ENCODE measurements at regions not wholly inside any gene's neighbourhood (a gene's known extent, or its start where the extent isn't known, plus 50 kb on each side); places are given as distances from the start of the nearest gene placed in this dataset.
"Not testable (repeated sequence)": the region's sequence is repeated elsewhere in the genome, so short reads cannot be mapped to it uniquely, and the experiment has no call there.

DNA sequence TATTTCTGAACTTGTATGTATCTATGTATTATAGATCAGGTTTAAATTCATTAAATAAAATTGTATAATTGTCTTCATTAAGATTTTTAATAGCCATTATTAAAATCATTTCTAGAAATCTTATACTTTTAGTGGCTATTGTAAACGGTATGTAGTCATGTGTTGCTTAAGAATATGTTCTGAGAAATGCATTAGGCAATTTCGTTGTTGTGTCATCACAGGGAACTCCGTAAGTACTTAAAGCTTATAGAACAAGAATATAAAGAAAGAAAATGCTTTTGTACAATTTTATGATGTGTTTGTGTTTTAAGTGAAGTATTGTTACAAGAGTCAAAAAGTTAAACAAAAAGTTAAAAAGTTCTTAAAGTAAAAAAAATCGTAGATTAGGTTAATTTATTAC lies 765.8 kb downstream of the METTL4 start:
- DNase-seq: no peak
- Mint-ChIP-seq H3K4me3 (no peak overlapping the region), H3K27me3 (ENCODE audit: low read depth) (no peaks in the 10 kb centered on the region), H3K36me3 (ENCODE audit: low read depth) (no peaks in the 10 kb centered on the region), H3K9me3 (ENCODE audit: insufficient read depth) (no peaks in the 10 kb centered on the region), H3K4me1 (ENCODE audit: low read depth) (no peaks in the 10 kb centered on the region), H3K27ac (no peak overlapping the region)
- ChIA-PET CTCF (no interaction called here), POLR2A (interaction anchor here (0.7 kb wide), 1 partner anchor 666 kb away, joined by 3 read pairs; no protein-coding TSS in a partner anchor)
- no peak for ATAC-seq

DNA sequence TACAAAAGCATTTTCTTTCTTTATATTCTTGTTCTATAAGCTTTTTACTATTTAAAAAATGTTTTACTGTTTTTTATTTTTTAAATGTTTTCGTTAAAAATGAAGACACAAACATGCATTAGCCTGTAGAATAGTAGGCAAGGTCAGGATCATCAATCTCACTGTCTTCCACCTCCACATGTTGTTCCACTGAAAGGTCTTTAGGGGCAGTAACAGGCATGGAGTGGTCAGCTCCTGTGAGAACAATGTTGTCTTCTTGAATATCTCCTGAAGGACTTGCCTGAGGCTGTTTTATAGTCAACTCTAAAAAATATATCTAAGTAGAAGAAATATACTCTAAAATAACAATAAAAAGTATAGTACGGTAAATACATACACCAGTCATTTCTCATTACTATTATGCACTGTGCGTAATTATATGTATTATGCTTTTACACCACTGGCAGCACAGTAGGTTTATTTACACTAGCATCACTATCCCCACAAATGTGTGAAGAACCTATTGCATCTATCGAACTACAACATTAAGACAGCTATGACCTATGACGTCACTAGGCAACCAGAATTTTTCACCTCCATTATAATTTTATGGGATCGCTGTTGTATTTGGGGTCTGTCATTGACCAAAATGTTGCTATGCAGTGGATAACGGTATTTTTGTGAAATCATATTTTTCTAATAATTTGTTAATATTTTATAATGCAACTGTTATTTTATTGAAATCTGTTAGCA lies 764.3 kb downstream of the METTL4 start:
- CTCF ChIA-PET: no interaction called here
- DNase-seq (no peak), ATAC-seq (no peak)
- no peaks in the 10 kb centered on the region for H3K4me1 Mint-ChIP-seq (ENCODE audit: low read depth)
- no peaks in the 10 kb centered on the region for H3K36me3 Mint-ChIP-seq (ENCODE audit: low read depth)
- no peak overlapping the region for H3K27ac Mint-ChIP-seq
- H3K27me3 Mint-ChIP-seq (ENCODE audit: low read depth): no peaks in the 10 kb centered on the region
- no peaks in the 10 kb centered on the region for H3K9me3 Mint-ChIP-seq (ENCODE audit: insufficient read depth)
- POLR2A ChIA-PET: no interaction called here
- no peak overlapping the region for H3K4me3 Mint-ChIP-seq

DNA sequence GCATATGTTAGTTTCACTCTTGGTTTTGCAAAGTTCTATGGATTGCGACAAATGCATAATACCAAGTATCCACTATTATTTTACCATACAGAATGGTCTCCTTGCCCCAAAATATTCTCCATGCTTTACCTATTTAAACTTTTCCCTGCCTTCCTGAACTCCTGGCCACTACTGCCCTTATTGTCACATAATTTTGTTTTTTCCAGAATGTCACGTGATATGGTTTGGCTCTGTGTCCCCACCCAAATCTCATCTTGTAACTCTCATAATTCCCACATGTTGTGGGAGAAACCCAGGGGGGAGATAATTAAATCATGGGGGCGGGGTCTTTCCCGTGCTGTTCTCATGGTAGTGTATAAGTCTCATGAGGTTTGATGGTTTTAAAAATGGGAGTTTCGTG lies 760.0 kb downstream of the METTL4 start:
- H3K9me3 Mint-ChIP-seq (ENCODE audit: insufficient read depth): no peaks in the 10 kb centered on the region
- H3K4me1 Mint-ChIP-seq (ENCODE audit: low read depth): no peaks in the 10 kb centered on the region
- DNase-seq (no peak), ATAC-seq (no peak)
- no peak overlapping the region for H3K4me3 Mint-ChIP-seq
- ChIA-PET CTCF (no interaction called here), POLR2A (no interaction called here)
- H3K27ac Mint-ChIP-seq: no peak overlapping the region
- no peaks in the 10 kb centered on the region for H3K27me3 Mint-ChIP-seq (ENCODE audit: low read depth)
- H3K36me3 Mint-ChIP-seq (ENCODE audit: low read depth): no peaks in the 10 kb centered on the region

DNA sequence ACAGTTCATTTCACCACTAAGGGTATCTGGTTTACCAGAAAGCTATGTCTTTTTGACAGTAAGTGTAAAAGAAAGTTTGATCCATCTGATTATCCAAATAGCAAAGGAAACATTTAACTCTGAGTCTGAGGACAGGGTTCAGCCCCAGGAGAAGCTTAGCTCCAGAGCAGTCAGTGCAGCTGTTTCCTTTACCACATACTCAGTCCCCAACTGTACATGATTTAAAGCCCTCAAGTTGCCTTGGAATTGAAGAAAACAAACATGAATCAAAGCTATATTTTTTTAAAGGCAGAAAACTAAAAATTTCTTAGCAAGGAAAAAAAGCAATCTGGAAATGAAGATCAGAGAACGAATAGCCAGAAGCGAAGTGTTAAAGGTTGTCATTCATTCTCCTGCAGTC lies 746.0 kb downstream of the METTL4 start:
- DNase-seq (no peak), ATAC-seq (no peak)
- POLR2A ChIA-PET: no interaction called here
- Mint-ChIP-seq H3K4me3 (no peak overlapping the region), H3K36me3 (ENCODE audit: low read depth) (no peaks in the 10 kb centered on the region), H3K9me3 (ENCODE audit: insufficient read depth) (no peaks in the 10 kb centered on the region), H3K27ac (no peak overlapping the region), H3K27me3 (ENCODE audit: low read depth) (no peaks in the 10 kb centered on the region), H3K4me1 (ENCODE audit: low read depth) (no peaks in the 10 kb centered on the region)
- CTCF ChIA-PET: no interaction called here

DNA sequence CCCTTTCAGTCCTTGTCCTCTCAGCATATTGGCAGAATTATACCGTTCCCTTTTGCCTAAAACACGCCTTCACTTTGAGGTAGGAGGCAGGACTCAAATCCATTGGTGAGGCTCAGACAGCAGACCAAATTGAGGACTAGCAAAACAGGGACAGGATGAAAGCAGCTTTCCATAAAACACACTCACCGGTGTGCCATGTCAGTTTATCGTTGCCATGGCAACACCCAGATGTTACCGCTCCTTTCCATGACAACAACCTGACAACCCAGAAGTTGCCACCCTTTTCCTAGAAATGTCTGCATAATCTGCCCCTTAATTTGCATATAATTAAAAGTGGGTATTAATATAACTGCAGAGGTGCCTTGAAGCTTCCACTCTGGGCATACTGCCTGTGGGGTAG lies 730.4 kb downstream of the METTL4 start:
- no peak overlapping the region for H3K27ac Mint-ChIP-seq
- no peaks in the 10 kb centered on the region for H3K27me3 Mint-ChIP-seq (ENCODE audit: low read depth)
- no peak for DNase-seq
- H3K9me3 Mint-ChIP-seq (ENCODE audit: insufficient read depth): peaks cover 3% of the 10 kb centered on the region
- ChIA-PET POLR2A (no interaction called here), CTCF (no interaction called here)
- H3K4me3 Mint-ChIP-seq: no peak overlapping the region
- H3K36me3 Mint-ChIP-seq (ENCODE audit: low read depth): no peaks in the 10 kb centered on the region
- no peak for ATAC-seq
- no peaks in the 10 kb centered on the region for H3K4me1 Mint-ChIP-seq (ENCODE audit: low read depth)

DNA sequence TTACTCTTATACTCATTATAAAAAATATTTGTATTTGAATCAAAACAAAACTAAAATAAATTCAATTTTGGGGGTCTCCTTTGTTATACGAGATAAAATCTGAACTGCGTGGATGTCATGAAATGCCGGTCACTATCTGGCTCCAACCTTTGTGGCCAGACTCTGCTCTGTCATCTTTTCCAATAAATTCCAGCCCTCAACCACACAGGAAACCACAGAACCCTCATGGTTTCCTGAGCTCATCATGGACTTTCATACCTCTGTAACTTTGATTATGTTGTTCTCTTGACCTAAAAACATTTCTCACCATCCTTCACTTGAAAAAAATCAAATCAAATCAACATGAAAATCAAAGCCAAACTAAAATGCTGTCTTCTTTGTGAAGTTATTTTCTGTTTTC lies 724.7 kb downstream of the METTL4 start:
- ChIA-PET CTCF (no interaction called here), POLR2A (no interaction called here)
- no peak overlapping the region for H3K27ac Mint-ChIP-seq
- no peak overlapping the region for H3K4me3 Mint-ChIP-seq
- peaks cover 3% of the 10 kb centered on the region for H3K4me1 Mint-ChIP-seq (ENCODE audit: low read depth)
- ATAC-seq (no peak), DNase-seq (no peak)
- H3K27me3 Mint-ChIP-seq (ENCODE audit: low read depth): no peaks in the 10 kb centered on the region
- no peaks in the 10 kb centered on the region for H3K36me3 Mint-ChIP-seq (ENCODE audit: low read depth)
- no peaks in the 10 kb centered on the region for H3K9me3 Mint-ChIP-seq (ENCODE audit: insufficient read depth)

DNA sequence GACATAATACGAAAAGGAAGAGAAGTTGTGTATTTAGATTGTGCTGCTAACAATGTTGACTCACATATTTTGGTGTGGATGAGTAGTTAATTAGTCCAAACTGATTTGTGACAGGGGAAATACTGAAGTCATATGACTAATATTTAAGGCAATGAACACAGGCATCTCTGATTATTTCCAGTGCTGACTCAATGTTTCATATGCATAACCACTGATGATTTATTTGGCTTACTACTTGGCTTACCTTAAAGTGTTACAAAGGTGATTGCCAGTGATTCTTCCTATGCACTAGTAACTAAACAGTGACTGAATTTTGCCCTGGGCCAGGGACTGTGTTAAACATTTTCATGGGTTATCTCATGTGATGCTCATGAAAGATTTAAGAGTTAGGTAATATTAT lies 722.6 kb downstream of the METTL4 start:
- H3K4me1 Mint-ChIP-seq (ENCODE audit: low read depth): peaks cover 3% of the 10 kb centered on the region

DNA sequence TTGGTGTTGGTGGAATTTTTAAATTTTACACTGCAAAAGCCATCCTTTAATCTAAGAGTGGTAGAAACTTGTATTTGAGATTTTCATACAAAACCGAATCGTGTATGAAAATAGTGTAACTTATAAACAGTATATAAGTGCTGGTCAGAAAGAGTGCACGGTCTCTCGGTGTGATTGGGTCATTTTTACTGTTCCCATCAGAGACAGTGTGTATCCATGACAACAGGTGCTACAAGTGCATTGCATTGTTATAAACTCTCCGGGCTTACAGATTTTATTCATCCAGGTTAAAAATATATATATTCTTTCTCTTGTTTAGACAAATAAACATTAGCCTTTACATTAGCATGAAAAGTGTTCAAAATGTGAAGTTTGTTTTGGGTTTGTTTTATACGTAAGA lies 721.9 kb downstream of the METTL4 start:
- Mint-ChIP-seq H3K9me3 (ENCODE audit: insufficient read depth) (no peaks in the 10 kb centered on the region), H3K36me3 (ENCODE audit: low read depth) (no peaks in the 10 kb centered on the region), H3K4me1 (ENCODE audit: low read depth) (peaks cover 3% of the 10 kb centered on the region), H3K27ac (no peak overlapping the region), H3K4me3 (no peak overlapping the region), H3K27me3 (ENCODE audit: low read depth) (no peaks in the 10 kb centered on the region)
- ATAC-seq: no peak
- ChIA-PET POLR2A (no interaction called here), CTCF (no interaction called here)
- no peak for DNase-seq

More for the DNA sequence above, 722.6 kb downstream of the METTL4 start:
- DNase-seq: no peak
- no peaks in the 10 kb centered on the region for H3K27me3 Mint-ChIP-seq (ENCODE audit: low read depth)
- POLR2A ChIA-PET: no interaction called here
- H3K36me3 Mint-ChIP-seq (ENCODE audit: low read depth): no peaks in the 10 kb centered on the region
- H3K4me3 Mint-ChIP-seq: no peak overlapping the region
- no peaks in the 10 kb centered on the region for H3K9me3 Mint-ChIP-seq (ENCODE audit: insufficient read depth)
- CTCF ChIA-PET: no interaction called here
- no peak for ATAC-seq
- no peak overlapping the region for H3K27ac Mint-ChIP-seq

DNA sequence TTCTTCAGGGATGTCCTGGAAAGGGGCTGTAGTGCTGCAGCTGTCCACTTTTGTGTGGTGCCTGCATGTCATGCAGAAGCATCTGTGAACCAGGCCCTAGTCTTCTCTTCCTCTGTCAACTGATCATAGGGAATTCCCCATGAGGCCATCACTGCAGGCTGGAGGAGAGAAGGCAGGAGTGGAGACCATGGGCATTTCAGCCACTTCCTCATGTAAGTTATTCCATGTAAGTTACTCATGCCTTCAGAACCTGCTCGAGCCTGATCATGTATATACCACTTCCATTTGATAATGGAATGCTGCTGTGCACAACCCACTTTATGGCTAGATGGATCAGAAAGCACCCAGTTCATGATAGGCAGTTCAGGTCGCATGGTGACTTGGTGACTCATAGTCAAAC lies 714.0 kb downstream of the METTL4 start:
- H3K4me1 Mint-ChIP-seq (ENCODE audit: low read depth); H3K27ac Mint-ChIP-seq; H3K36me3 Mint-ChIP-seq (ENCODE audit: low read depth); H3K9me3 Mint-ChIP-seq (ENCODE audit: insufficient read depth); H3K27me3 Mint-ChIP-seq (ENCODE audit: low read depth); ATAC-seq; H3K4me3 Mint-ChIP-seq; CTCF ChIA-PET; DNase-seq; POLR2A ChIA-PET: not testable (repeated sequence)

DNA sequence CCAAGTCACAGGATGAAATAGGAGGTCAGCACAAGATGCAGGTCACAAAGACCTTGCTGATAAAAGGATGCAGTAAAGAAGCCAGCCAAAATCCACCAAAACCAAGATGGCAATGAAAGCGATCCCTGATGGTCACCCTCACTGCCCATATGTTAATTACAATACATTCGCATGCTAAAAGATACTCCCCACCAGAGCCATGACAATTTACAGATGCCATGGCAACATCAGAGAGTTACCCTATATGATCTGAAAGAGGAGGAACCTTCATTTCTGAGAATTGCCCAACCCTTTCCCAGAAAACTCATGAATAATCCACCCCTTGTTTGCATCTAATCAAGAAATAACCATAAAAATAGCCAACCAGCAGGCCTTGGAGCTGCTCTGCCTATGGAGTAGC lies 709.8 kb downstream of the METTL4 start:
- Mint-ChIP-seq H3K9me3 (ENCODE audit: insufficient read depth) (peaks cover 4% of the 10 kb centered on the region), H3K27me3 (ENCODE audit: low read depth) (no peaks in the 10 kb centered on the region), H3K4me3 (no peak overlapping the region), H3K4me1 (ENCODE audit: low read depth) (no peaks in the 10 kb centered on the region), H3K36me3 (ENCODE audit: low read depth) (no peaks in the 10 kb centered on the region), H3K27ac (no peak overlapping the region)
- ATAC-seq (no peak), DNase-seq (no peak)
- ChIA-PET CTCF (no interaction called here), POLR2A (no interaction called here)

DNA sequence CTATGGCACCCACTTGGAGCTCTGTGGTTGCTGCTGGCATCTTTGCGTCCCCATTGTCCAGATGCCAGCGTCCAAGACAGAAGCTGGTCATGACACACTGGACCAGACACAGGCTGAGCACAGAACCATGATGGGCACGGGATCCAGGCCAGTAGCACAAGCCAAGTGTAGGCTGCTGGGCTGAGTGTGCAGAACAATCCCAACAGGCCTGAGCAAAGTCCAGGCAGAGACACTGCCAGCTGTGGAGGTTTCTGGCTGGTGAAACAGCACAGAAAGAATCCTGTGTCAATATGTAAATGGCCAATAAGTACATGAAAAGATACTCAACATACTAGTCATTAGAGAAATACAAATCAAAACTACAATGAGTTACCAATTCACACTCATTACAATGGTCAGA lies 705.4 kb downstream of the METTL4 start:
- POLR2A ChIA-PET: no interaction called here
- H3K9me3 Mint-ChIP-seq (ENCODE audit: insufficient read depth): peaks cover 4% of the 10 kb centered on the region
- H3K27ac Mint-ChIP-seq: no peak overlapping the region
- no peaks in the 10 kb centered on the region for H3K4me1 Mint-ChIP-seq (ENCODE audit: low read depth)
- H3K4me3 Mint-ChIP-seq: no peak overlapping the region
- CTCF ChIA-PET: no interaction called here
- ATAC-seq (no peak), DNase-seq (no peak)
- no peaks in the 10 kb centered on the region for H3K36me3 Mint-ChIP-seq (ENCODE audit: low read depth)
- H3K27me3 Mint-ChIP-seq (ENCODE audit: low read depth): no peaks in the 10 kb centered on the region

DNA sequence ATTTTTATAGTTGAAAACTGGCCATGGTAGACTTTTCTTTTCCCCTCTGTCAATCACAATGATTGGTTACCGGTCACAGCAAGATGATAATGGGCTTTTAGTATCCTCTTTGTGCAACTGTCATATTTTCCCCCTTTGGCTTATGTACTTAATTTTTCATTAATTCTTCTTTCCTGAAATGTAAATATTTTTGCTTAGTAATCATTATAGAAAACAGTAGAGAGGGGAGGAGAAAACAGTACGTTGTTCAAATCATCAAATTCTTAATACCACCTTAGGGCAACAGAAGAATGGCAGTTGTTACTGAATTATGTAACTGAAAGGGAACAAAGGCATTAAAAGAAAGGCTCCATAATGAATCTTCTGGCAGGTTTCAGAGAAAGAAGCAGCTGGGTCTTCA lies 699.0 kb downstream of the METTL4 start:
- Mint-ChIP-seq H3K27ac (no peak overlapping the region), H3K27me3 (ENCODE audit: low read depth) (no peaks in the 10 kb centered on the region), H3K4me1 (ENCODE audit: low read depth) (no peaks in the 10 kb centered on the region), H3K36me3 (ENCODE audit: low read depth) (no peaks in the 10 kb centered on the region), H3K9me3 (ENCODE audit: insufficient read depth) (no peaks in the 10 kb centered on the region), H3K4me3 (no peak overlapping the region)
- POLR2A ChIA-PET: no interaction called here
- CTCF ChIA-PET: no interaction called here
- ATAC-seq: no peak
- DNase-seq: no peak

DNA sequence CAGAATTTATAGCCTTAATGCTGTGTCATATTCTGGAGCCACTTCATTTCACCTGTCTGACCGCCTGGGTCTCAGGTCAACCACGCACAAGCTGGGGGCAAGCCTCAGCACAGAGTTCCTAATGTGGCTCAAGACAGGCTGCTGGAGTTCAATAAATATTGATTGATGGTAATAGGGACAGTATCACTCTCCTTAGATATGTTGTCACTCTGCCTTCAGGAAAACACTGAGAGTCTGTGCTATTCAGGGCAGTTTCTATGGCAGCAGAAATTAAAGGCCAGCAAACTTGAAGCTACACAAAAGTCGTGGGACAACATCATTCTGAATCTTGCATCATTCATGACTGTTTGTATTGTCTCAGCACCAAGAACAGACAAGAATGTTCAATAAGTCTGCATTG lies 696.1 kb downstream of the METTL4 start:
- ChIA-PET CTCF (no interaction called here), POLR2A (no interaction called here)
- H3K27me3 Mint-ChIP-seq (ENCODE audit: low read depth): no peaks in the 10 kb centered on the region
- no peaks in the 10 kb centered on the region for H3K36me3 Mint-ChIP-seq (ENCODE audit: low read depth)
- no peak overlapping the region for H3K27ac Mint-ChIP-seq
- H3K4me3 Mint-ChIP-seq: no peak overlapping the region
- no peaks in the 10 kb centered on the region for H3K9me3 Mint-ChIP-seq (ENCODE audit: insufficient read depth)
- DNase-seq (no peak), ATAC-seq (no peak)
- no peaks in the 10 kb centered on the region for H3K4me1 Mint-ChIP-seq (ENCODE audit: low read depth)

Data from activated CD8-positive, alpha-beta T cell treated with anti-CD3 and anti-CD28 coated beads, Interleukin-2, amount 10 ng/mL, durations not matched to agents 7 days and 5 days (primary cell).